Spleen (tissue), 7 donors: ENCODE measurements at regions not wholly inside any gene's neighbourhood (a gene's known extent, or its start where the extent isn't known, plus 50 kb on each side); places are given as distances from the start of the nearest gene placed in this dataset.

Experiments used
- POLR2A ChIP-seq, 3 donors: fragments of 450-650 bp; IDR thresholded peaks; one replicate each; pipeline ENCODE4 v1.5.1; 2017; ENCODE audit warnings: antibody characterized with exemption in 3 of 3, mild to moderate bottlenecking in 1 of 3
- POLR2AphosphoS5 ChIP-seq, 3 donors: sonication (generic); formaldehyde crosslinking; IDR thresholded peaks; one replicate each; pipeline ENCODE4 v1.5.1; 2017; ENCODE audit warnings: antibody characterized with exemption in 3 of 3
- TF ChIP-seq, protein P1 (sequence below), 11 experiments: fragments of 200-600 bp in 7 of 11; fragments of 450-650 bp in 4 of 11; sonication (generic) in 4 of 11; IDR thresholded peaks in 8 of 11; conservative IDR thresholded peaks in 3 of 11; 1 replicate in 7 of 11; 2 replicates in 4 of 11; pipeline versions ENCODE4 v1.4.0 to v1.8.0; 2016 to 2021; ENCODE audit warnings: antibody characterized with exemption in 11 of 11, inconsistent platforms in 4 of 11, mild to moderate bottlenecking in 1 of 11
- donor health status: DM: no; HTN: no; CAD: no; lungs with moderate emphysema.
- donor health status: DM: no; HTN: no; CAD: no.
- donor health status: DM: no; HTN: no; CAD: no.

DNA sequence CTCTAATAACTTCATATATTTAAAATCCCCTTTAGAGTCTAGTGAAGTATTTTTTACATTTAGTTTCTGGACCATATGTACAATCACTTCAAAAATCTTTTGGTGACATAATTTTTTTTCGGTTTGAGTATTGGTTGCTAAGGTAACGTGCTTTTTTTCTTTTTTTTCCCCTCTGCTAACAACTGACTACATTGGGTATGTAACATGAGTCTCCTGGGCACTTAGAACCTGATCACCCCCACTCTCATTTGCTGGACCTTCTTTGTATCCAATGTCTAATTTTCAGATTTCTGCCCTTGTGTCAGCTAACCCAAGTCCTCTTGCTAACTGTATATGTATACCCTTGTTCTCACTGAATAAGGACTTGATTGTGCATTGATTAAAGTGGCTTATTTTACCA is 592.9 kb upstream of the FLRT2 start:
- no peak for TF ChIP-seq POLR2AphosphoS5 (IDR thresholded peaks at IDR 0.05)
- TF ChIP-seq, protein P1, sequence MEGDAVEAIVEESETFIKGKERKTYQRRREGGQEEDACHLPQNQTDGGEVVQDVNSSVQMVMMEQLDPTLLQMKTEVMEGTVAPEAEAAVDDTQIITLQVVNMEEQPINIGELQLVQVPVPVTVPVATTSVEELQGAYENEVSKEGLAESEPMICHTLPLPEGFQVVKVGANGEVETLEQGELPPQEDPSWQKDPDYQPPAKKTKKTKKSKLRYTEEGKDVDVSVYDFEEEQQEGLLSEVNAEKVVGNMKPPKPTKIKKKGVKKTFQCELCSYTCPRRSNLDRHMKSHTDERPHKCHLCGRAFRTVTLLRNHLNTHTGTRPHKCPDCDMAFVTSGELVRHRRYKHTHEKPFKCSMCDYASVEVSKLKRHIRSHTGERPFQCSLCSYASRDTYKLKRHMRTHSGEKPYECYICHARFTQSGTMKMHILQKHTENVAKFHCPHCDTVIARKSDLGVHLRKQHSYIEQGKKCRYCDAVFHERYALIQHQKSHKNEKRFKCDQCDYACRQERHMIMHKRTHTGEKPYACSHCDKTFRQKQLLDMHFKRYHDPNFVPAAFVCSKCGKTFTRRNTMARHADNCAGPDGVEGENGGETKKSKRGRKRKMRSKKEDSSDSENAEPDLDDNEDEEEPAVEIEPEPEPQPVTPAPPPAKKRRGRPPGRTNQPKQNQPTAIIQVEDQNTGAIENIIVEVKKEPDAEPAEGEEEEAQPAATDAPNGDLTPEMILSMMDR (IDR thresholded peaks at IDR 0.05 in 8 of 11, conservative IDR thresholded peaks at IDR 0.05 in 3 of 11), result no peak
- TF ChIP-seq POLR2A (IDR thresholded peaks at IDR 0.05), result no peak
